SU-DHL-6 (cell line): ENCODE measurements at regions not wholly inside any gene's neighbourhood (a gene's known extent, or its start where the extent isn't known, plus 50 kb on each side); places are given as distances from the start of the nearest gene placed in this dataset.

ENCODE experiments used
- H2AFZ ChIP-seq: fragments of 200-600 bp; sonication (generic); 2 replicates; pipeline ENCODE4 v1.6.1; 2014; ENCODE audit warnings: low read depth, mild to moderate bottlenecking, moderate library complexity, mixed read lengths, antibody characterized with exemption, low read length; ENCODE audit not compliant: severe bottlenecking
- H3F3A ChIP-seq: fragments of 200-600 bp; shearing (Covaris generic); 2 replicates; pipeline ENCODE4 v1.6.0; 2016; ENCODE audit warnings: antibody characterized with exemption, mild to moderate bottlenecking; ENCODE audit not compliant: insufficient read depth
- H3K27ac ChIP-seq: fragments of 200-600 bp; sonication (generic); 2 replicates; pipeline ENCODE4 v1.5.1; 2016; ENCODE audit warnings: low read depth, mild to moderate bottlenecking, low read length, moderate library complexity, mixed read lengths
- H3K27me3 ChIP-seq: fragments of 200-600 bp; sonication (generic), shearing (Covaris generic); 2 replicates; pipeline ENCODE4 v1.6.0; 2014; ENCODE audit warnings: mild to moderate bottlenecking, low read length
- H3K36me3 ChIP-seq: fragments of 200-600 bp; sonication (generic); 2 replicates; pipeline ENCODE4 v1.6.1; 2014; ENCODE audit warnings: mild to moderate bottlenecking, low read length, mixed read lengths
- H3K4me2 ChIP-seq: fragments of 300-600, 200-600 bp; shearing (Covaris generic), sonication (generic); 2 replicates; pipeline ENCODE4 v1.6.0; 2014; ENCODE audit warnings: low read length, low read depth, mild to moderate bottlenecking; ENCODE audit not compliant: poor library complexity, severe bottlenecking
- H3K4me3 ChIP-seq: fragments of 200-600 bp; sonication (generic); 2 replicates; pipeline ENCODE4 v1.5.1; 2014; ENCODE audit warnings: antibody characterized with exemption, low read length, mild to moderate bottlenecking, mixed read lengths; ENCODE audit not compliant: insufficient read depth, poor library complexity, severe bottlenecking
- H3K79me2 ChIP-seq: fragments of 200-600 bp; sonication (generic); 2 replicates; pipeline ENCODE4 v1.6.1; 2014; ENCODE audit warnings: mild to moderate bottlenecking, low read length, moderate library complexity; ENCODE audit not compliant: insufficient read depth
- H3K9ac ChIP-seq: fragments of 200-600 bp; sonication (generic); 2 replicates; pipeline ENCODE4 v1.7.0; 2014; ENCODE audit warnings: mild to moderate bottlenecking, low read length
- H3K9me2 ChIP-seq: fragments of 200-600 bp; sonication (generic); replicated peaks from 2 replicates; pipeline ENCODE4 v1.6.1; 2014; ENCODE audit warnings: low read length; ENCODE audit not compliant: insufficient read depth
- H3K9me3 ChIP-seq: fragments of 200-600 bp; sonication (generic); 2 replicates; pipeline ENCODE4 v1.6.1; 2014; ENCODE audit warnings: low read length, mixed read lengths; ENCODE audit not compliant: insufficient read depth
- H4K20me1 ChIP-seq: fragments of 200-600 bp; sonication (generic); 2 replicates; pipeline ENCODE4 v1.6.1; 2014; ENCODE audit warnings: low read depth, mild to moderate bottlenecking, antibody characterized with exemption, low read length, moderate library complexity, mixed read lengths
- CTCF ChIP-seq: fragments of 200-600 bp; sonication (generic); IDR thresholded peaks from one replicate; pipeline ENCODE4 v1.5.1; 2017; ENCODE audit warnings: antibody characterized with exemption, mild to moderate bottlenecking, low read length, moderate library complexity; ENCODE audit not compliant: insufficient read depth, poor library complexity, severe bottlenecking
- EZH2phosphoT487 ChIP-seq: fragments of 200-600 bp; sonication (generic), shearing (Covaris generic); conservative IDR thresholded peaks from 2 replicates; pipeline ENCODE4 v1.6.1; 2018; ENCODE audit warnings: mild to moderate bottlenecking, antibody characterized with exemption, low read length, moderate library complexity, mixed read lengths

GRCh38 chr12:84718906-84719305 lies 193.7 kb downstream of the SLC6A15 start:
- Histone ChIP-seq H3K27ac (no peak overlapping the region), H3K9me2 (no peaks in the 10 kb centered on the region), H3K9me3 (no peaks in the 10 kb centered on the region), H2AFZ (no peak overlapping the region), H3K79me2 (no peaks in the 10 kb centered on the region), H3K4me3 (no peak overlapping the region), H3K9ac (no peak overlapping the region), H4K20me1 (no peaks in the 10 kb centered on the region), H3K4me2 (no peak overlapping the region), H3K36me3 (no peaks in the 10 kb centered on the region), H3K27me3 (no peaks in the 10 kb centered on the region), H3F3A (no peaks in the 10 kb centered on the region)
- TF ChIP-seq EZH2phosphoT487 (no peak), CTCF (no peak)

GRCh38 chr12:84712747-84713146 lies 199.9 kb downstream of the SLC6A15 start:
- no peak overlapping the region for H2AFZ ChIP-seq
- H3K9me2 ChIP-seq: no peaks in the 10 kb centered on the region
- H3K9me3 ChIP-seq: no peaks in the 10 kb centered on the region
- no peak overlapping the region for H3K9ac ChIP-seq
- no peaks in the 10 kb centered on the region for H3K79me2 ChIP-seq
- no peaks in the 10 kb centered on the region for H3K27me3 ChIP-seq
- H3K27ac ChIP-seq: no peak overlapping the region
- no peaks in the 10 kb centered on the region for H4K20me1 ChIP-seq
- H3K36me3 ChIP-seq: no peaks in the 10 kb centered on the region
- no peaks in the 10 kb centered on the region for H3F3A ChIP-seq
- TF ChIP-seq CTCF (no peak), EZH2phosphoT487 (no peak)
- no peak overlapping the region for H3K4me2 ChIP-seq
- no peak overlapping the region for H3K4me3 ChIP-seq

GRCh38 chr12:84706374-84706773 lies 206.2 kb downstream of the SLC6A15 start:
- no peaks in the 10 kb centered on the region for H4K20me1 ChIP-seq
- H3K79me2 ChIP-seq: no peaks in the 10 kb centered on the region
- no peak overlapping the region for H3K4me3 ChIP-seq
- H2AFZ ChIP-seq: no peak overlapping the region
- no peaks in the 10 kb centered on the region for H3K36me3 ChIP-seq
- H3F3A ChIP-seq: no peaks in the 10 kb centered on the region
- no peak overlapping the region for H3K4me2 ChIP-seq
- H3K9ac ChIP-seq: no peak overlapping the region
- H3K27ac ChIP-seq: no peak overlapping the region
- TF ChIP-seq EZH2phosphoT487: no peak
- no peak for TF ChIP-seq CTCF
- H3K9me2 ChIP-seq: no peaks in the 10 kb centered on the region
- H3K9me3 ChIP-seq: no peaks in the 10 kb centered on the region
- no peaks in the 10 kb centered on the region for H3K27me3 ChIP-seq

- H3K27me3 ChIP-seq: no peaks in the 10 kb centered on the region
- H3K4me3 ChIP-seq: no peak overlapping the region
- no peak overlapping the region for H3K4me2 ChIP-seq
- H3K27ac ChIP-seq: no peak overlapping the region
- no peaks in the 10 kb centered on the region for H3F3A ChIP-seq
- no peaks in the 10 kb centered on the region for H3K79me2 ChIP-seq
- H4K20me1 ChIP-seq: no peaks in the 10 kb centered on the region
- H3K36me3 ChIP-seq: no peaks in the 10 kb centered on the region
- H3K9me3 ChIP-seq: no peaks in the 10 kb centered on the region
- no peaks in the 10 kb centered on the region for H3K9me2 ChIP-seq
- TF ChIP-seq CTCF (no peak), EZH2phosphoT487 (no peak)
- no peak overlapping the region for H3K9ac ChIP-seq
- H2AFZ ChIP-seq: no peak overlapping the region
Measured at GRCh38 chr12:84704856-84705255, 207.7 kb downstream of the SLC6A15 start.
